H1 (cell line): ENCODE measurements at regions not wholly inside any gene's neighbourhood (a gene's known extent, or its start where the extent isn't known, plus 50 kb on each side); places are given as distances from the start of the nearest gene placed in this dataset.

ENCODE experiments used
- CTCF ChIA-PET: fragments of 300-600 bp; sonication (Branson Sonifier 250); formaldehyde crosslinking; loops from one replicate; lab custom pipeline; 2021; ENCODE audit not compliant: partially characterized antibody; lab: Charles Lee
- POLR2A ChIA-PET: fragments of 300-600 bp; sonication (Branson Sonifier 250); formaldehyde crosslinking; loops from one replicate; lab custom pipeline; 2021; ENCODE audit warnings: inconsistent platforms; ENCODE audit not compliant: partially characterized antibody; lab: Charles Lee
- DNase-seq, 2 experiments: peaks; one replicate each; pipeline versions ENCODE4 v3.0.0 to v3.0.0-alpha.2; 2010 to 2022; ENCODE audit warnings: low spot score in 2 of 2, low read depth in 1 of 2, mixed read lengths in 1 of 2
- FAIRE-seq: peaks from 2 replicates; lab custom pipeline; 2011; peaks lifted over from hg19 to GRCh38; lab: Jason Lieb, UNC
- H2AFZ ChIP-seq: 2 replicates; pipeline ENCODE4 v1.8.1; 2012; ENCODE audit warnings: low read length, inconsistent platforms
- H2AK5ac ChIP-seq: 2 replicates; pipeline ENCODE4 v1.6.1; 2013; ENCODE audit warnings: low read depth, low read length
- H2BK120ac ChIP-seq: replicated peaks from 2 replicates; pipeline ENCODE3; 2013; ENCODE audit warnings: low read depth, low read length, inconsistent platforms
- H2BK12ac ChIP-seq: 2 replicates; pipeline ENCODE4 v1.6.1; 2013; ENCODE audit warnings: low read depth, low read length
- H2BK15ac ChIP-seq: 2 replicates; pipeline ENCODE4 v1.6.1; 2013; ENCODE audit warnings: low read length
- H2BK20ac ChIP-seq: 2 replicates; pipeline ENCODE4 v1.6.1; 2013; ENCODE audit warnings: low read length
- H2BK5ac ChIP-seq: 2 replicates; pipeline ENCODE4 v1.6.1; 2013; ENCODE audit warnings: low read depth, low read length
- H3K14ac ChIP-seq: 2 replicates; pipeline ENCODE4 v1.6.1; 2013; ENCODE audit warnings: inconsistent platforms; ENCODE audit not compliant: insufficient read length
- H3K18ac ChIP-seq: 2 replicates; pipeline ENCODE4 v1.6.1; 2013; ENCODE audit warnings: low read length; ENCODE audit errors: extremely low read depth
- H3K23ac ChIP-seq: 2 replicates; pipeline ENCODE4 v1.6.1; 2013; ENCODE audit warnings: inconsistent platforms; ENCODE audit not compliant: insufficient read length
- H3K23me2 ChIP-seq: 2 replicates; pipeline ENCODE4 v1.6.1; 2013; ENCODE audit warnings: low read depth, low read length
- H3K27ac ChIP-seq: 2 replicates; pipeline ENCODE4 v1.6.1; 2011; ENCODE audit warnings: low read depth, low read length, inconsistent platforms
- H3K27me3 ChIP-seq, 4 experiments: replicated peaks in 1 of 4; 1 replicate in 1 of 4; 2 replicates in 3 of 4; pipeline versions ENCODE4 v1.6.1 to v1.8.1; 2011 to 2013; ENCODE audit warnings: low read length in 3 of 4, mild to moderate bottlenecking in 3 of 4, inconsistent platforms in 2 of 4, mixed read lengths in 2 of 4, moderate library complexity in 1 of 4; ENCODE audit not compliant: control insufficient read depth in 3 of 4, insufficient read depth in 3 of 4; ENCODE audit errors: extremely low read depth in 1 of 4
- H3K36me3 ChIP-seq, 4 experiments: 2 replicates each; pipeline versions ENCODE4 v1.6.1 to v1.8.1; 2011 to 2013; ENCODE audit warnings: mild to moderate bottlenecking in 4 of 4, low read length in 3 of 4, moderate library complexity in 2 of 4, control low read depth in 1 of 4, inconsistent platforms in 1 of 4; ENCODE audit not compliant: insufficient read depth in 4 of 4, control insufficient read depth in 2 of 4
- H3K4ac ChIP-seq: replicated peaks from 2 replicates; pipeline ENCODE3; 2013; ENCODE audit warnings: low read length, low read depth, mixed read lengths, inconsistent platforms; ENCODE audit not compliant: insufficient read length
- H3K4me1 ChIP-seq, 4 experiments: replicated peaks in 1 of 4; 1 replicate in 1 of 4; 2 replicates in 3 of 4; pipeline versions ENCODE4 v1.6.1 to v1.8.1; 2011 to 2013; ENCODE audit warnings: low read length in 3 of 4, inconsistent platforms in 2 of 4, mixed read lengths in 1 of 4; ENCODE audit not compliant: insufficient read depth in 4 of 4, control insufficient read depth in 3 of 4
- H3K4me2 ChIP-seq, 2 experiments: 2 replicates each; pipeline versions ENCODE4 v1.6.1 to v1.8.1; 2011 to 2013; ENCODE audit warnings: low read depth in 2 of 2, low read length in 2 of 2, control low read depth in 1 of 2, inconsistent platforms in 1 of 2, mild to moderate bottlenecking in 1 of 2; ENCODE audit not compliant: insufficient read depth in 1 of 2
- H3K4me3 ChIP-seq, 4 experiments: fragments of 200-600, 300-600 bp in 1 of 4; sonication (generic), shearing (Covaris generic), sonication (Bioruptor Twin) in 1 of 4; 2 replicates each; pipeline versions ENCODE4 v1.5.1 to v1.8.1; 2011 to 2016; ENCODE audit warnings: low read length in 4 of 4, low read depth in 3 of 4, control low read depth in 2 of 4, inconsistent platforms in 2 of 4, mild to moderate bottlenecking in 2 of 4, mixed read lengths in 1 of 4, moderate library complexity in 1 of 4; ENCODE audit not compliant: insufficient read depth in 2 of 4; ENCODE audit errors: extremely low read depth in 1 of 4
- H3K56ac ChIP-seq: replicated peaks from 2 replicates; pipeline ENCODE3; 2013; ENCODE audit warnings: low read depth, mild to moderate bottlenecking, mixed read lengths, low read length, inconsistent platforms; ENCODE audit not compliant: insufficient read length
- H3K79me1 ChIP-seq: 2 replicates; pipeline ENCODE4 v1.6.1; 2013; ENCODE audit warnings: low read depth, low read length, control low read depth
- H3K79me2 ChIP-seq, 2 experiments: 2 replicates each; pipeline versions ENCODE4 v1.6.1 to v1.8.1; 2012 to 2013; ENCODE audit warnings: low read length in 2 of 2, mild to moderate bottlenecking in 2 of 2, inconsistent platforms in 1 of 2; ENCODE audit not compliant: insufficient read depth in 2 of 2, control insufficient read depth in 1 of 2
- H3K9ac ChIP-seq, 4 experiments: replicated peaks in 1 of 4; 1 replicate in 1 of 4; 2 replicates in 3 of 4; pipeline versions ENCODE4 v1.6.1 to v1.8.1; 2011 to 2013; ENCODE audit warnings: low read depth in 3 of 4, low read length in 3 of 4, control low read depth in 2 of 4, mild to moderate bottlenecking in 2 of 4, moderate library complexity in 2 of 4, inconsistent platforms in 1 of 4; ENCODE audit errors: extremely low read depth in 1 of 4
- H3K9me3 ChIP-seq, 2 experiments: 2 replicates each; pipeline versions ENCODE4 v1.6.1 to v1.8.1; 2012 to 2013; ENCODE audit warnings: mild to moderate bottlenecking in 2 of 2, moderate library complexity in 2 of 2, control low read depth in 1 of 2, inconsistent platforms in 1 of 2, low read depth in 1 of 2, low read length in 1 of 2, mixed read lengths in 1 of 2; ENCODE audit not compliant: insufficient read depth in 2 of 2
- H4K20me1 ChIP-seq, 2 experiments: replicated peaks in 1 of 2; 2 replicates each; pipeline versions ENCODE3 to v1.8.1; 2011 to 2013; ENCODE audit warnings: inconsistent platforms in 2 of 2, low read length in 2 of 2, mild to moderate bottlenecking in 1 of 2; ENCODE audit not compliant: insufficient read depth in 2 of 2, control insufficient read depth in 1 of 2
- H4K5ac ChIP-seq: 2 replicates; pipeline ENCODE4 v1.6.1; 2013; ENCODE audit warnings: low read length, low read depth, mixed read lengths, inconsistent platforms; ENCODE audit not compliant: insufficient read length
- H4K8ac ChIP-seq: 2 replicates; pipeline ENCODE4 v1.8.0; 2013; ENCODE audit warnings: mild to moderate bottlenecking, moderate library complexity, low read length, inconsistent platforms; ENCODE audit not compliant: insufficient read depth; ENCODE audit errors: extremely low read depth
- H4K91ac ChIP-seq: replicated peaks from 2 replicates; pipeline ENCODE3; 2013; ENCODE audit warnings: low read length, mixed read lengths, inconsistent platforms; ENCODE audit not compliant: insufficient read length
- CTBP2 ChIP-seq: IDR thresholded peaks from 2 replicates; pipeline ENCODE4 v1.7.0; 2011; ENCODE audit warnings: borderline replicate concordance, mild to moderate bottlenecking, moderate library complexity, mixed read lengths, low read length; ENCODE audit not compliant: insufficient read depth, insufficient read length
- HDAC2 ChIP-seq, 2 experiments: fragments of 300-600 bp in 1 of 2; sonication (generic) in 1 of 2; IDR thresholded peaks; 2 replicates each; pipeline ENCODE4 v1.6.1; 2011 to 2012; ENCODE audit warnings: low read depth in 2 of 2, low read length in 2 of 2, mild to moderate bottlenecking in 2 of 2, moderate library complexity in 2 of 2, borderline replicate concordance in 1 of 2, inconsistent platforms in 1 of 2
- RFX5 ChIP-seq: IDR thresholded peaks from 2 replicates; pipeline ENCODE4 v1.6.1; 2011; ENCODE audit warnings: low read depth, low read length, improper control_type of control experiment, borderline replicate concordance
- SAP30 ChIP-seq: fragments of 300-600 bp; sonication (generic); IDR thresholded peaks from 2 replicates; pipeline ENCODE4 v1.7.1; 2012; ENCODE audit warnings: low read length, moderate library complexity, mild to moderate bottlenecking, inconsistent platforms; ENCODE audit not compliant: insufficient read depth, insufficient replicate concordance
- TAF1 ChIP-seq: IDR thresholded peaks from 2 replicates; pipeline ENCODE4 v1.6.1; 2011; ENCODE audit warnings: mild to moderate bottlenecking, low read depth, low read length
- WGBS, 2 experiments: shearing (Covaris generic) in 1 of 2; methylation state at CpG; one replicate each; pipeline versions ENCODE4 v1.1.6 to v1.1.7; 2013 to 2015; ENCODE audit warnings: low lambda C conversion rate in 2 of 2, mixed read lengths in 2 of 2, inconsistent platforms in 1 of 2, low coverage in 1 of 2, missing lambda C conversion rate in 1 of 2; ENCODE audit not compliant: insufficient replicate concordance in 2 of 2, insufficient coverage in 1 of 2, insufficient read length in 1 of 2; ENCODE audit errors: extremely low coverage in 1 of 2, missing lambda C conversion rate in 1 of 2; 5-methylcytosine and 5-hydroxymethylcytosine counted together
- TF ChIP-seq, protein P1 (sequence below): IDR thresholded peaks from 2 replicates; pipeline ENCODE4 v1.6.1; 2011; ENCODE audit warnings: low read length, improper control_type of control experiment

DNA sequence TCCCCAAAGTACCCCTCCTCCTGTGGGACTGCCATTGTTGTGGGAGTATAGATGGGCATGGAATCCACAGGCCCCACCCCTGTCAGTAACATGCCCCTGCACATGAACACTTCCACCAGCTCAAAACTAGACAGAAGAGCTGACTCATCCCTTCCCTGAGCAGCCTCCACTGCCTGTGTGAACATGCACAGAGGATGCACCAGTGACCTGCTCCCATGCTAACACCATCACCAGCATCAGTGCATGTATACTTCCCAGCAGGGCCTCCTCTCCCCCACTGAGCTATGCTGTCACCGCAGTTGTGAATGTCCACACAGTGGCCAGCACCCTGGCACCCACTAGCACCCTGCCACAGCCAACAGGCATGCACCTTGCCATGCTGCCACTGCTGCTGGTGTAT lies 939.8 kb downstream of the EFNA5 start:
- FAIRE-seq (no peak), DNase-seq (no peak)
- Histone ChIP-seq H3K4me3 (no peak overlapping the region), H3K18ac (no peak overlapping the region), H3K23me2 (no peaks in the 10 kb centered on the region), H4K20me1 (no peaks in the 10 kb centered on the region), H3K4me1 (no peaks in the 10 kb centered on the region), H3K9me3 (0 out of 4 replicates have a peak, but pooled peaks cover 0 to 7% of the 10 kb centered on the region in 2 experiments), H3K14ac (no peak overlapping the region), H2BK120ac (no peak overlapping the region), H2BK15ac (no peak overlapping the region; the same call in 1 of the 2 replicates), H2BK20ac (0 out of 2 replicates have a peak overlapping the region, but pooled peaks have one; percentile 32), H3K4me2 (no peak overlapping the region), H3K9ac (no peak overlapping the region), H2BK5ac (no peak overlapping the region; the same call in 1 of the 2 replicates), H3K27ac (no peak overlapping the region), H4K5ac (no peak overlapping the region), H2AFZ (no peak overlapping the region), H3K79me1 (no peaks in the 10 kb centered on the region), H3K79me2 (no peaks in the 10 kb centered on the region), H4K8ac (no peak overlapping the region), H2AK5ac (no peak overlapping the region), H3K23ac (no peak overlapping the region), H2BK12ac (no peak overlapping the region), H3K4ac (no peak overlapping the region), H4K91ac (no peak overlapping the region), H3K56ac (no peak overlapping the region), H3K36me3 (no peaks in the 10 kb centered on the region), H3K27me3 (no peaks in the 10 kb centered on the region)
- TF ChIP-seq TAF1 (no peak), CTBP2 (no peak), RFX5 (no peak), SAP30 (no peak), HDAC2 (IDR thresholded peaks at IDR 0.05; ENCODE audit: borderline replicate concordance in 1 of 2, low read depth in 2 of 2, low read length in 2 of 2) (no peak)
- TF ChIP-seq, protein P1, sequence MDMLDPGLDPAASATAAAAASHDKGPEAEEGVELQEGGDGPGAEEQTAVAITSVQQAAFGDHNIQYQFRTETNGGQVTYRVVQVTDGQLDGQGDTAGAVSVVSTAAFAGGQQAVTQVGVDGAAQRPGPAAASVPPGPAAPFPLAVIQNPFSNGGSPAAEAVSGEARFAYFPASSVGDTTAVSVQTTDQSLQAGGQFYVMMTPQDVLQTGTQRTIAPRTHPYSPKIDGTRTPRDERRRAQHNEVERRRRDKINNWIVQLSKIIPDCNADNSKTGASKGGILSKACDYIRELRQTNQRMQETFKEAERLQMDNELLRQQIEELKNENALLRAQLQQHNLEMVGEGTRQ: no peak
- CTCF ChIA-PET: no interaction called here
- WGBS, 2 experiments: 100% methylated on average over 1 of the region's 1 CpG; no CpG with 5 or more reads in 1 of the 2 experiments
- POLR2A ChIA-PET: no interaction called here
